OCI-LY3 (cell line): ENCODE measurements at regions not wholly inside any gene's neighbourhood (a gene's known extent, or its start where the extent isn't known, plus 50 kb on each side); places are given as distances from the start of the nearest gene placed in this dataset.
"Not testable (repeated sequence)": the region's sequence is repeated elsewhere in the genome, so short reads cannot be mapped to it uniquely, and the experiment has no call there.

Experiments used
- H2AFZ ChIP-seq: fragments of 200-600, 300-600 bp; shearing (Covaris generic); 2 replicates; pipeline ENCODE4 v1.6.0; 2014; ENCODE audit warnings: antibody characterized with exemption, low read depth, low read length
- H3K27ac ChIP-seq: fragments of 200-600, 300-600 bp; sonication (generic); 2 replicates; pipeline ENCODE4 v1.5.1; 2014; ENCODE audit warnings: mild to moderate bottlenecking, low read length, moderate library complexity, mixed read lengths
- H3K27me3 ChIP-seq: fragments of 200-600, 300-600 bp; sonication (generic); 2 replicates; pipeline ENCODE4 v1.6.1; 2014; ENCODE audit warnings: low read depth, low read length, mixed read lengths
- H3K36me3 ChIP-seq: fragments of 200-600, 300-600 bp; sonication (generic); replicated peaks from 2 replicates; pipeline ENCODE3; 2014; ENCODE audit warnings: low read depth, low read length, mixed read lengths
- H3K4me1 ChIP-seq: fragments of 300-600, 200-600 bp; sonication (generic); 2 replicates; pipeline ENCODE4 v1.6.1; 2014; ENCODE audit warnings: low read length, mixed read lengths
- H3K4me2 ChIP-seq: fragments of 200-600, 300-600 bp; sonication (generic); 2 replicates; pipeline ENCODE4 v1.6.1; 2014; ENCODE audit warnings: low read length, mixed read lengths
- H3K4me3 ChIP-seq: fragments of 300-600, 200-600 bp; sonication (generic); 2 replicates; pipeline ENCODE4 v1.5.1; 2014; ENCODE audit warnings: antibody characterized with exemption, mild to moderate bottlenecking, low read length, moderate library complexity
- H3K79me2 ChIP-seq: fragments of 300-600, 200-600 bp; shearing (Covaris generic); 2 replicates; pipeline ENCODE4 v1.6.1; 2014; ENCODE audit warnings: mild to moderate bottlenecking, low read length, mixed read lengths
- H3K9ac ChIP-seq: fragments of 300-600, 200-600 bp; shearing (Covaris generic); 2 replicates; pipeline ENCODE4 v1.6.0; 2014; ENCODE audit warnings: mild to moderate bottlenecking, low read length, moderate library complexity
- H3K9me3 ChIP-seq: fragments of 200-600, 300-600 bp; shearing (Covaris generic); 2 replicates; pipeline ENCODE4 v1.6.1; 2014; ENCODE audit warnings: low read length, mixed read lengths; ENCODE audit not compliant: insufficient read depth
- H4K20me1 ChIP-seq: fragments of 200-600, 300-600 bp; sonication (generic); 2 replicates; pipeline ENCODE4 v1.6.1; 2016; ENCODE audit warnings: low read length, mixed read lengths; ENCODE audit not compliant: insufficient read depth
- CTCF ChIP-seq: fragments of 200-600, 300-600 bp; sonication (generic); IDR thresholded peaks from 2 replicates; pipeline ENCODE4 v1.5.1; 2014; ENCODE audit warnings: antibody characterized with exemption, low read length, low read depth
- EZH2phosphoT487 ChIP-seq: fragments of 200-600 bp; shearing (Covaris generic); IDR thresholded peaks from 2 replicates; pipeline ENCODE4 v1.6.1; 2018; ENCODE audit warnings: antibody characterized with exemption, mixed run types, low read depth

GRCh38 chr5:12675959-12676358 is 771.7 kb upstream of the CTNND2 start:
- no peaks in the 10 kb centered on the region for H3K4me1 ChIP-seq
- H3K4me2 ChIP-seq: no peak overlapping the region
- H2AFZ ChIP-seq: no peak overlapping the region
- no peak overlapping the region for H3K9ac ChIP-seq
- H3K79me2 ChIP-seq: no peaks in the 10 kb centered on the region
- no peaks in the 10 kb centered on the region for H4K20me1 ChIP-seq
- H3K27me3 ChIP-seq: no peaks in the 10 kb centered on the region
- H3K4me3 ChIP-seq: no peak overlapping the region
- H3K9me3 ChIP-seq: no peaks in the 10 kb centered on the region; the same call in 1 of the 2 replicates
- H3K27ac ChIP-seq: no peak overlapping the region
- no peak for TF ChIP-seq EZH2phosphoT487
- no peak for TF ChIP-seq CTCF
- no peaks in the 10 kb centered on the region for H3K36me3 ChIP-seq

- Histone ChIP-seq H2AFZ (no peak overlapping the region), H4K20me1 (no peaks in the 10 kb centered on the region), H3K27ac (no peak overlapping the region), H3K9me3 (no peaks in the 10 kb centered on the region; the same call in 1 of the 2 replicates), H3K27me3 (no peaks in the 10 kb centered on the region), H3K4me3 (no peak overlapping the region), H3K4me2 (no peak overlapping the region), H3K9ac (no peak overlapping the region), H3K4me1 (no peaks in the 10 kb centered on the region), H3K79me2 (no peaks in the 10 kb centered on the region), H3K36me3 (no peaks in the 10 kb centered on the region)
- TF ChIP-seq CTCF: no peak
- no peak for TF ChIP-seq EZH2phosphoT487
Measured at GRCh38 chr5:12672141-12672540, 767.9 kb upstream of the CTNND2 start.

GRCh38 chr5:12669326-12669725 is 765.1 kb upstream of the CTNND2 start:
- Histone ChIP-seq H3K9me3 (no peaks in the 10 kb centered on the region), H3K4me3 (no peak overlapping the region), H3K27ac (no peak overlapping the region), H4K20me1 (no peaks in the 10 kb centered on the region), H3K4me1 (no peaks in the 10 kb centered on the region), H3K4me2 (no peak overlapping the region), H3K9ac (no peak overlapping the region), H3K36me3 (no peaks in the 10 kb centered on the region), H2AFZ (no peak overlapping the region), H3K27me3 (no peaks in the 10 kb centered on the region), H3K79me2 (no peaks in the 10 kb centered on the region)
- TF ChIP-seq CTCF (no peak), EZH2phosphoT487 (no peak)

- H3K4me3 ChIP-seq: no peak overlapping the region
Measured at GRCh38 chr5:12668564-12668963, 764.3 kb upstream of the CTNND2 start.

GRCh38 chr5:12667818-12668217 is 763.6 kb upstream of the CTNND2 start:
- not testable (repeated sequence) for H3K4me2 ChIP-seq, H2AFZ ChIP-seq, H4K20me1 ChIP-seq, H3K79me2 ChIP-seq, H3K4me3 ChIP-seq, H3K36me3 ChIP-seq, H3K27me3 ChIP-seq, H3K9ac ChIP-seq, H3K9me3 ChIP-seq, H3K27ac ChIP-seq, H3K4me1 ChIP-seq

More at GRCh38 chr5:12668564-12668963, 764.3 kb upstream of the CTNND2 start:
- H3K9ac ChIP-seq: no peak overlapping the region
- H2AFZ ChIP-seq: no peak overlapping the region
- no peaks in the 10 kb centered on the region for H3K27me3 ChIP-seq
- no peaks in the 10 kb centered on the region for H3K9me3 ChIP-seq
- no peaks in the 10 kb centered on the region for H4K20me1 ChIP-seq
- no peak overlapping the region for H3K27ac ChIP-seq
- no peak overlapping the region for H3K4me2 ChIP-seq
- H3K36me3 ChIP-seq: no peaks in the 10 kb centered on the region
- H3K79me2 ChIP-seq: no peaks in the 10 kb centered on the region
- no peak for TF ChIP-seq CTCF
- TF ChIP-seq EZH2phosphoT487: no peak
- H3K4me1 ChIP-seq: no peaks in the 10 kb centered on the region

GRCh38 chr5:12665772-12666171 is 761.5 kb upstream of the CTNND2 start:
- H3K9me3 ChIP-seq, H3K4me1 ChIP-seq, H3K9ac ChIP-seq, H3K4me2 ChIP-seq, H3K79me2 ChIP-seq, H3K4me3 ChIP-seq, H3K27ac ChIP-seq, H3K27me3 ChIP-seq, H3K36me3 ChIP-seq, H4K20me1 ChIP-seq, H2AFZ ChIP-seq: not testable (repeated sequence)
